A549 (cell line): ENCODE measurements at regions not wholly inside any gene's neighbourhood (a gene's known extent, or its start where the extent isn't known, plus 50 kb on each side); places are given as distances from the start of the nearest gene placed in this dataset.

Experiments
- CEBPB ChIP-seq, 2 experiments: fragments of >200 bp in 1 of 2; sonication (Bioruptor Twin) in 1 of 2; formaldehyde crosslinking in 1 of 2; IDR thresholded peaks; 2 replicates each; pipeline ENCODE4 v1.6.1; 2012 to 2016
- EHMT2 ChIP-seq: fragments of 200-600 bp; sonication (generic); IDR thresholded peaks from 2 replicates; pipeline ENCODE4 v1.6.1; 2016; ENCODE audit warnings: antibody characterized with exemption, low read depth, mild to moderate bottlenecking, moderate library complexity
- HOXA7 ChIP-seq: fragments of 250-450 bp; sonication (Bioruptor Pico); IDR thresholded peaks from 2 replicates; pipeline ENCODE4 v1.5.0; 2020; ENCODE audit warnings: mild to moderate bottlenecking, moderate library complexity
- JUNB ChIP-seq: fragments of >200 bp; sonication (Bioruptor Twin); formaldehyde crosslinking; IDR thresholded peaks from 2 replicates; pipeline ENCODE4 v1.6.1; 2016
- MYC ChIP-seq: IDR thresholded peaks from 2 replicates; pipeline ENCODE4 v1.6.1; 2012; ENCODE audit warnings: mild to moderate bottlenecking, inconsistent platforms, low read length, improper control_type of control experiment, borderline replicate concordance
- POLR2A ChIP-seq: IDR thresholded peaks from 2 replicates; pipeline ENCODE4 v1.6.1; 2012; ENCODE audit warnings: mild to moderate bottlenecking, low read length
- TFCP2L1 ChIP-seq: fragments of 250-450 bp; sonication (Bioruptor Pico); IDR thresholded peaks from 2 replicates; pipeline ENCODE4 v1.5.0; 2021; ENCODE audit warnings: mild to moderate bottlenecking
- ZFP36 ChIP-seq: fragments of 450-650 bp; IDR thresholded peaks from 2 replicates; pipeline ENCODE4 v1.6.1; 2014; ENCODE audit warnings: borderline replicate concordance; ENCODE audit not compliant: partially characterized antibody
- TF ChIP-seq, protein P1 (sequence below): fragments of >200 bp; sonication (Bioruptor Twin); formaldehyde crosslinking; IDR thresholded peaks from 3 replicates; pipeline ENCODE4 v1.5.1; 2016
- TF ChIP-seq, protein P2 (sequence below): fragments of 200-600 bp; sonication (generic); IDR thresholded peaks from 2 replicates; pipeline ENCODE4 v1.6.1; 2016; ENCODE audit warnings: antibody characterized with exemption, mild to moderate bottlenecking, moderate library complexity

DNA sequence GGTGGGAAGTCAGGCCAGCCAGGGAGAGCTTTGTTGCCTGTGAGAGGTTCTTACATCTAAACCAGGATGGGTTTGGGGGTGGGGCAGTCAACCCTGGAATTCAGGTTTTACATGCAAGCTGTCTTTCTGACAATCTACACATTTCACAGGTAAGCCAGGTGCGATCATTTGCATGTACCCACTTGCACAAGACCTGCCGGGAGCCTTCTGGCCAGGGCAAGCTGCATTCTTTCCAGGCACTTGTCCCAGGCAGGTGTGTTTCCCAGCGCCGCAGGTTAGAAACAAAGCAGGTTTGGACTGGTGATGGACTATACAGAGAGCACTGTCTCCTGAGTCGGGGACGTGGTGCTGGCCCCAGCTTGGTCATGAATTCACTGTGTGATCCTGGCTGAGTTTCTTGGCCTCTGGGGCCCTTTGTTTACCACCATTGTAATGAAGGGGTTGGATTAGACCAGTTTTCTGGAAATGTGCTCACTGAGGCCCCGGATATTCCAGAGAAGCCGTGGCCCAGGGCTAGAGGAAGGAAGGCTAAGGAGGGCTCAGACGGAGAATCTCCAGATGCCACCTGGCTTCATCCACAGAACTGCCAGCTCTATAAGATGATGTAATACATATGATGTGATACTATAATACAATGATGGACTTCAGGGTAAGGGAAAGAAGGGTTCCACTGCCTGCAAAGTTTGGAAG is 205.2 kb upstream of the SVIL start:
- TF ChIP-seq JUNB (no peak), EHMT2 (no peak), POLR2A (no peak), ZFP36 (no peak), MYC (no peak), TFCP2L1 (CRISPR knock-in tag) (no peak), CEBPB (IDR thresholded peaks at IDR 0.05) (no peak), HOXA7 (CRISPR knock-in tag) (no peak)
- TF ChIP-seq, protein P1, sequence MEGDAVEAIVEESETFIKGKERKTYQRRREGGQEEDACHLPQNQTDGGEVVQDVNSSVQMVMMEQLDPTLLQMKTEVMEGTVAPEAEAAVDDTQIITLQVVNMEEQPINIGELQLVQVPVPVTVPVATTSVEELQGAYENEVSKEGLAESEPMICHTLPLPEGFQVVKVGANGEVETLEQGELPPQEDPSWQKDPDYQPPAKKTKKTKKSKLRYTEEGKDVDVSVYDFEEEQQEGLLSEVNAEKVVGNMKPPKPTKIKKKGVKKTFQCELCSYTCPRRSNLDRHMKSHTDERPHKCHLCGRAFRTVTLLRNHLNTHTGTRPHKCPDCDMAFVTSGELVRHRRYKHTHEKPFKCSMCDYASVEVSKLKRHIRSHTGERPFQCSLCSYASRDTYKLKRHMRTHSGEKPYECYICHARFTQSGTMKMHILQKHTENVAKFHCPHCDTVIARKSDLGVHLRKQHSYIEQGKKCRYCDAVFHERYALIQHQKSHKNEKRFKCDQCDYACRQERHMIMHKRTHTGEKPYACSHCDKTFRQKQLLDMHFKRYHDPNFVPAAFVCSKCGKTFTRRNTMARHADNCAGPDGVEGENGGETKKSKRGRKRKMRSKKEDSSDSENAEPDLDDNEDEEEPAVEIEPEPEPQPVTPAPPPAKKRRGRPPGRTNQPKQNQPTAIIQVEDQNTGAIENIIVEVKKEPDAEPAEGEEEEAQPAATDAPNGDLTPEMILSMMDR, result no peak
- TF ChIP-seq, protein P2, sequence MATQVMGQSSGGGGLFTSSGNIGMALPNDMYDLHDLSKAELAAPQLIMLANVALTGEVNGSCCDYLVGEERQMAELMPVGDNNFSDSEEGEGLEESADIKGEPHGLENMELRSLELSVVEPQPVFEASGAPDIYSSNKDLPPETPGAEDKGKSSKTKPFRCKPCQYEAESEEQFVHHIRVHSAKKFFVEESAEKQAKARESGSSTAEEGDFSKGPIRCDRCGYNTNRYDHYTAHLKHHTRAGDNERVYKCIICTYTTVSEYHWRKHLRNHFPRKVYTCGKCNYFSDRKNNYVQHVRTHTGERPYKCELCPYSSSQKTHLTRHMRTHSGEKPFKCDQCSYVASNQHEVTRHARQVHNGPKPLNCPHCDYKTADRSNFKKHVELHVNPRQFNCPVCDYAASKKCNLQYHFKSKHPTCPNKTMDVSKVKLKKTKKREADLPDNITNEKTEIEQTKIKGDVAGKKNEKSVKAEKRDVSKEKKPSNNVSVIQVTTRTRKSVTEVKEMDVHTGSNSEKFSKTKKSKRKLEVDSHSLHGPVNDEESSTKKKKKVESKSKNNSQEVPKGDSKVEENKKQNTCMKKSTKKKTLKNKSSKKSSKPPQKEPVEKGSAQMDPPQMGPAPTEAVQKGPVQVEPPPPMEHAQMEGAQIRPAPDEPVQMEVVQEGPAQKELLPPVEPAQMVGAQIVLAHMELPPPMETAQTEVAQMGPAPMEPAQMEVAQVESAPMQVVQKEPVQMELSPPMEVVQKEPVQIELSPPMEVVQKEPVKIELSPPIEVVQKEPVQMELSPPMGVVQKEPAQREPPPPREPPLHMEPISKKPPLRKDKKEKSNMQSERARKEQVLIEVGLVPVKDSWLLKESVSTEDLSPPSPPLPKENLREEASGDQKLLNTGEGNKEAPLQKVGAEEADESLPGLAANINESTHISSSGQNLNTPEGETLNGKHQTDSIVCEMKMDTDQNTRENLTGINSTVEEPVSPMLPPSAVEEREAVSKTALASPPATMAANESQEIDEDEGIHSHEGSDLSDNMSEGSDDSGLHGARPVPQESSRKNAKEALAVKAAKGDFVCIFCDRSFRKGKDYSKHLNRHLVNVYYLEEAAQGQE, result no peak
